Trophoblast cell (in vitro differentiated cells and primary cell): ENCODE measurements at regions not wholly inside any gene's neighbourhood (a gene's known extent, or its start where the extent isn't known, plus 50 kb on each side); places are given as distances from the start of the nearest gene placed in this dataset.

Experiments used
- DNase-seq, 2 donors: peaks; one replicate each; pipeline ENCODE4 v3.0.0-alpha.2; 2016
- H2AFZ ChIP-seq: 2 replicates; pipeline ENCODE4 v1.6.1; 2013; ENCODE audit warnings: low read length, moderate library complexity, mild to moderate bottlenecking; ENCODE audit not compliant: insufficient read depth, poor library complexity
- H2AK5ac ChIP-seq: 2 replicates; pipeline ENCODE4 v1.6.1; 2013; ENCODE audit warnings: mild to moderate bottlenecking, low read length
- H2BK120ac ChIP-seq: 2 replicates; pipeline ENCODE4 v1.6.1; 2013; ENCODE audit warnings: low read length, mild to moderate bottlenecking, moderate library complexity; ENCODE audit not compliant: insufficient read depth, poor library complexity
- H2BK12ac ChIP-seq: 2 replicates; pipeline ENCODE4 v1.6.1; 2013; ENCODE audit warnings: mild to moderate bottlenecking, low read length, moderate library complexity
- H2BK5ac ChIP-seq: 2 replicates; pipeline ENCODE4 v1.6.1; 2013; ENCODE audit warnings: low read length, low read depth, moderate library complexity, mild to moderate bottlenecking; ENCODE audit not compliant: poor library complexity
- H3K14ac ChIP-seq: 2 replicates; pipeline ENCODE4 v1.6.1; 2013; ENCODE audit warnings: mild to moderate bottlenecking, low read length
- H3K18ac ChIP-seq: 2 replicates; pipeline ENCODE4 v1.6.1; 2013; ENCODE audit warnings: mild to moderate bottlenecking, low read length
- H3K23ac ChIP-seq: 2 replicates; pipeline ENCODE4 v1.6.1; 2013; ENCODE audit warnings: low read length
- H3K27ac ChIP-seq: 2 replicates; pipeline ENCODE4 v1.5.1; 2013; ENCODE audit warnings: low read depth, mild to moderate bottlenecking, inconsistent platforms, low read length, moderate library complexity
- H3K27me3 ChIP-seq: 2 replicates; pipeline ENCODE4 v1.6.1; 2013; ENCODE audit warnings: inconsistent platforms, mild to moderate bottlenecking, low read length, moderate library complexity; ENCODE audit not compliant: insufficient read depth
- H3K36me3 ChIP-seq, 2 experiments: 1 replicate in 1 of 2; 2 replicates in 1 of 2; pipeline ENCODE4 v1.6.1; 2013; ENCODE audit warnings: low read length in 2 of 2, mild to moderate bottlenecking in 2 of 2, moderate library complexity in 1 of 2; ENCODE audit not compliant: insufficient read depth in 2 of 2, control insufficient read depth in 1 of 2
- H3K4ac ChIP-seq: 2 replicates; pipeline ENCODE4 v1.6.1; 2013; ENCODE audit warnings: low read depth, mild to moderate bottlenecking, low read length, moderate library complexity
- H3K4me1 ChIP-seq, 2 experiments: 1 replicate in 1 of 2; 2 replicates in 1 of 2; pipeline ENCODE4 v1.6.1; 2013; ENCODE audit warnings: low read length in 2 of 2, mild to moderate bottlenecking in 2 of 2, moderate library complexity in 1 of 2; ENCODE audit not compliant: insufficient read depth in 2 of 2, control insufficient read depth in 1 of 2
- H3K4me2 ChIP-seq: 2 replicates; pipeline ENCODE4 v1.6.1; 2013; ENCODE audit warnings: inconsistent platforms, mild to moderate bottlenecking, low read length, moderate library complexity
- H3K4me3 ChIP-seq: 2 replicates; pipeline ENCODE4 v1.5.1; 2013; ENCODE audit warnings: mild to moderate bottlenecking, low read depth, low read length, inconsistent platforms
- H3K79me1 ChIP-seq: one replicate; pipeline ENCODE4 v1.6.1; 2013; ENCODE audit warnings: low read length
- H3K79me2 ChIP-seq: 2 replicates; pipeline ENCODE4 v1.6.1; 2013; ENCODE audit warnings: low read length, mild to moderate bottlenecking; ENCODE audit not compliant: control insufficient read depth, insufficient read depth, poor library complexity
- H3K9ac ChIP-seq: 2 replicates; pipeline ENCODE4 v1.6.1; 2013; ENCODE audit warnings: mild to moderate bottlenecking, low read length
- H3K9me3 ChIP-seq: 2 replicates; pipeline ENCODE4 v1.6.1; 2013; ENCODE audit warnings: low read depth, mild to moderate bottlenecking, control low read depth, inconsistent platforms, low read length; ENCODE audit not compliant: insufficient read depth
- H4K12ac ChIP-seq: 2 replicates; pipeline ENCODE4 v1.6.1; 2013; ENCODE audit warnings: low read depth, mild to moderate bottlenecking, low read length, moderate library complexity
- H4K8ac ChIP-seq: 2 replicates; pipeline ENCODE4 v1.6.1; 2013; ENCODE audit warnings: low read depth, mild to moderate bottlenecking, low read length, moderate library complexity
- H4K91ac ChIP-seq: one replicate; pipeline ENCODE4 v1.6.1; 2013; ENCODE audit warnings: low read depth, mild to moderate bottlenecking, low read length, moderate library complexity
- WGBS: extraction: QIAGEN DNeasy Blood & Tissue Kit; methylation state at CpG from one replicate; pipeline ENCODE4 v1.1.7; 2013; ENCODE audit warnings: missing lambda C conversion rate; ENCODE audit not compliant: insufficient read length, insufficient coverage; ENCODE audit errors: extremely low coverage; 5-methylcytosine and 5-hydroxymethylcytosine counted together

DNA sequence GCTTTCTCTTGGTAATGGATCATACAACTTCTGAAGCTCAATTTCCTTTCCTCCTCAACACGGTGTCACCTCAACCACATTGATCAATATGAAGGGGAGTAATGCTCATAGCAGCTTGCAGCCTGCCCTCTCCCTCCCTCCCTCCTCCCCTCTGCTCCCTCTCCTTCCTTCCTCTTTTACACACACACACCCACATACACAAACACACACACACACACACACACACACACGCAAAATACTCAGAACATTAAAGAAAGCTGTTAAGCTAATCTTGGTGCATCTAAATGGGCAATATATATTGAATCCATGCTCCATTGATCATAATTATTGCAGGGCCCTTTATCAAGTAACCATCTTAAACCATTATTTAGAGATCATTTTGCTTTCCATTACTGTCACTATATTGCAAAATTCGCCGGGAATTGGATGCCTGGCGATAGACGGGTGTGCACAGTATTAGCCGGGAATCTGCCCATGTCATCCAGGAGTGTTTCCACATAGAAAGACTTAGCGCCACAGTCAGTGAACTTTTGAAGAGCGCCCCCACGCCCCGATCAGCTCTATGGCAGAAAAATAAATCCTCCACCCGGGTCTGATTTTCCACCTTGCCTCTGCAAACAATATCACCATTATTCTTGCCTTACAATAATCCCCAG is 122.0 kb downstream of the PRLHR start:
- no peak overlapping the region for H2BK5ac ChIP-seq
- H3K4me2 ChIP-seq = no peak overlapping the region
- H3K9me3 ChIP-seq = peaks cover 4% of the 10 kb centered on the region
- no peak overlapping the region for H2BK120ac ChIP-seq
- no peak overlapping the region for H3K4me3 ChIP-seq
- H3K79me1 ChIP-seq = no peaks in the 10 kb centered on the region
- no peaks in the 10 kb centered on the region for H3K36me3 ChIP-seq
- no peaks in the 10 kb centered on the region for H3K79me2 ChIP-seq
- no peaks in the 10 kb centered on the region for H3K27me3 ChIP-seq
- H3K4ac ChIP-seq = no peak overlapping the region
- H2BK12ac ChIP-seq = no peak overlapping the region
- WGBS = no CpG with 5 or more reads among the region's 12 CpGs
- H3K9ac ChIP-seq = no peak overlapping the region
- H2AFZ ChIP-seq = no peak overlapping the region
- no peak overlapping the region for H4K12ac ChIP-seq
- no peak overlapping the region for H2AK5ac ChIP-seq
- no peaks in the 10 kb centered on the region for H3K4me1 ChIP-seq
- no peak overlapping the region for H3K18ac ChIP-seq
- H3K23ac ChIP-seq = no peak overlapping the region
- H4K8ac ChIP-seq = no peak overlapping the region
- no peak for DNase-seq
- no peak overlapping the region for H3K14ac ChIP-seq
- H3K27ac ChIP-seq = no peak overlapping the region
- H4K91ac ChIP-seq = no peak overlapping the region

DNA sequence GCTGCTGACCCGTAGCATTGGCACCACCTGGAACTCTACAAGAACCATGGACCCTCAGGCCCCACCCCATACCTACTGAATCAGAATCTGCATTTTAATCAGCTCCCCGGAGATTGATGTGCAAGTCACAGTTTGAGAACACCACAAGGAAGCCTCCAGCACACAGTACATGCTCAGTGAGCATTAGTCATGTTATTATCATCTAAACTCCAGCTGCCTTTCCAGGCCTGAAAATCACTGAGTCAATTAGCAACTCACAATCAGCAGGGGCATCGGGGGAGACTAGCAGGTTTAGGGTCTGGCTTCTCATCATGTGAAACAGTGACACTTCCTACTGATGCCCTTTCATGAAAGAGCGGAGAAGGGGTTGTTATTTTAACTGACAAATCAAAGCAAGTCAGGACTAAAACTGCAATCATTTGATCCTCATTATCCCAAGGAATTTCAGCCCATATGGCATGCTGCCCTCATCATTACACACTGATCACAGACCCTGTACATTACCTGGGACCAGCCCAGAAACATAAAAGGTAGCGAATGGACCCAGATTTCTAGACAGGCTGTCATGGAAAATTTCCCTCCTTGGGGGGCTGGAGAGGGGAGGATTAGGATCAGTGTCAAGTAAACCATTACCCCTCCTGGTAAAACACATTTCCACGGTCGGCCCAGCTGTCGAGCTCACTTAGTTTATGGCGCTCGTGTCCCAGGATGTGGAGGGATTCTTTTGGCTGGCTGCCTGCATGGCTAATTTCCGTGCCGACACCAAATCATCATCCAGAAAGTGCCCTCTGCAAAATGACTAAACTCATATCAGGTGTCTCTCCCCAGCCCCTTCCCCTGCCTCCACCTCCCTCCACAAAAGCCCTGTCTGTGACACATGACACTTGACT is 122.8 kb downstream of the PRLHR start:
- no peak overlapping the region for H2AFZ ChIP-seq
- no peaks in the 10 kb centered on the region for H3K79me2 ChIP-seq
- H3K14ac ChIP-seq = no peak overlapping the region
- no peak overlapping the region for H3K27ac ChIP-seq
- no peaks in the 10 kb centered on the region for H3K79me1 ChIP-seq
- H3K9me3 ChIP-seq = peaks cover 4% of the 10 kb centered on the region
- no peak overlapping the region for H4K8ac ChIP-seq
- no peak overlapping the region for H3K4me3 ChIP-seq
- no peak for DNase-seq
- no peak overlapping the region for H4K91ac ChIP-seq
- no peaks in the 10 kb centered on the region for H3K4me1 ChIP-seq
- H2BK120ac ChIP-seq = no peak overlapping the region
- H2AK5ac ChIP-seq = no peak overlapping the region
- no peak overlapping the region for H3K23ac ChIP-seq
- no peak overlapping the region for H3K18ac ChIP-seq
- H3K4me2 ChIP-seq = no peak overlapping the region
- no peak overlapping the region for H2BK12ac ChIP-seq
- H3K9ac ChIP-seq = no peak overlapping the region
- no peak overlapping the region for H2BK5ac ChIP-seq
- no CpG with 5 or more reads among the region's 12 CpGs for WGBS
- no peaks in the 10 kb centered on the region for H3K36me3 ChIP-seq
- H3K27me3 ChIP-seq = no peaks in the 10 kb centered on the region
- H4K12ac ChIP-seq = no peak overlapping the region
- H3K4ac ChIP-seq = no peak overlapping the region

DNA sequence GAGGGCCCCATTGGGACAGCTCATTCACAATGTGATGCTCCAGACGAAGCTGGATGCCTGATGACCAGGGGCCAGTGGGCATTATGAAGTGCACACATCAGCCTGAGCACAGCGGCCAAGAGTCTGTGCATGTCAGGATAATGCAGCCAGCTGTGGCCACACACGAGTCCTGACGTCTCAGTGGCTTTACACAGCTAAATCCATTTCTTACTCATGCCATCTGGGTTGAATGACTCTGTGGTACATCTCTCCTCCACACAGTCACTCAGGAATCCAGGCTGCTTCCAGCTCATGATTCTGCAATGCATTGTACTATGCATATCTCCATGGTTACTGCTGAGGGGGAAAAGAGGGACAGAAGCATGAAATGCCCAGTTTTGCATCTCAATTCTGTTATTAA is 123.6 kb downstream of the PRLHR start:
- Histone ChIP-seq H3K9me3 (peaks cover 4% of the 10 kb centered on the region), H2AFZ (no peak overlapping the region), H3K36me3 (no peaks in the 10 kb centered on the region), H3K14ac (no peak overlapping the region), H3K79me1 (no peaks in the 10 kb centered on the region), H3K27me3 (no peaks in the 10 kb centered on the region), H3K4me1 (no peaks in the 10 kb centered on the region), H3K18ac (no peak overlapping the region), H2BK5ac (no peak overlapping the region), H3K9ac (no peak overlapping the region), H2BK12ac (no peak overlapping the region), H3K23ac (no peak overlapping the region), H2BK120ac (no peak overlapping the region), H3K4me2 (no peak overlapping the region), H4K8ac (no peak overlapping the region), H2AK5ac (no peak overlapping the region), H3K27ac (no peak overlapping the region), H3K4me3 (no peak overlapping the region), H3K4ac (no peak overlapping the region), H3K79me2 (no peaks in the 10 kb centered on the region), H4K91ac (no peak overlapping the region), H4K12ac (no peak overlapping the region)
- DNase-seq = no peak
- WGBS = no CpG with 5 or more reads among the region's 4 CpGs

DNA sequence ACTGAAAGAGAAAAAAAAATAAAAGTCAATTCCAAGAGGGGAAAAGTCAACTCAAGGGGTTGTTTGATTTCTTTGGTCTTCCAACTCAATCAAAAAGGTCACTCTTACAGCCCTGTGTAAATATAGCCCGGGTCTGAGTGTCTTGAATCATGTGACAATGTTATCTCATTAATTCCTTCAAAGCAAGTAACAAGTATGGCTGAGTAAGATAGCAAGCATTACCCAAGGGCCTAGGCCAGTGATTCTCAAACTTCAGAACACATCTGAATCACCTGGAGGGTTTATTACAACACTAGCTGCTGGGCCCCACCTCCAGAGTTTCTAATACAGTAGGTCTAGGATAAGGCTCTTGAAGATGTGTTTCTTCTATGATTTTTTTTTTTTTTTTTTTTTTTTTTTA is 125.0 kb downstream of the PRLHR start:
- no peaks in the 10 kb centered on the region for H3K79me1 ChIP-seq
- no peak overlapping the region for H3K23ac ChIP-seq
- no peak overlapping the region for H3K18ac ChIP-seq
- no peak overlapping the region for H4K8ac ChIP-seq
- no peak overlapping the region for H3K4me3 ChIP-seq
- no peak overlapping the region for H3K9ac ChIP-seq
- no CpG with 5 or more reads among the region's 1 CpG for WGBS
- no peak overlapping the region for H3K4ac ChIP-seq
- no peak overlapping the region for H3K4me2 ChIP-seq
- no peaks in the 10 kb centered on the region for H3K4me1 ChIP-seq
- H2BK12ac ChIP-seq = no peak overlapping the region
- H3K27ac ChIP-seq = no peak overlapping the region
- H3K79me2 ChIP-seq = no peaks in the 10 kb centered on the region
- no peak overlapping the region for H4K12ac ChIP-seq
- H4K91ac ChIP-seq = no peak overlapping the region
- no peak overlapping the region for H2AK5ac ChIP-seq
- peaks cover 4% of the 10 kb centered on the region for H3K9me3 ChIP-seq
- no peak for DNase-seq
- H2BK5ac ChIP-seq = no peak overlapping the region
- H3K27me3 ChIP-seq = no peaks in the 10 kb centered on the region
- H2BK120ac ChIP-seq = no peak overlapping the region
- H3K36me3 ChIP-seq = no peaks in the 10 kb centered on the region
- H3K14ac ChIP-seq = no peak overlapping the region
- no peak overlapping the region for H2AFZ ChIP-seq
